Adrenal gland (tissue), 9 donors: ENCODE measurements at regions not wholly inside any gene's neighbourhood (a gene's known extent, or its start where the extent isn't known, plus 50 kb on each side); places are given as distances from the start of the nearest gene placed in this dataset.

Source experiments
- DNase-seq, 7 donors: peaks; one replicate each; pipeline ENCODE4 v3.0.0-alpha.2; 2019 to 2020
- H3K27ac ChIP-seq, 5 donors: fragments of 200-600 bp; sonication (generic) in 4 of 5; 1 replicate in 3 of 5; 2 replicates in 2 of 5; pipeline versions ENCODE4 v1.5.1 to v1.8.0; 2016 to 2020; ENCODE audit warnings: mild to moderate bottlenecking in 1 of 5
- H3K27me3 ChIP-seq: fragments of 200-600 bp; 2 replicates; pipeline ENCODE4 v1.8.0; 2021
- H3K36me3 ChIP-seq, 2 donors: fragments of 200-600 bp; replicated peaks in 1 of 2; 1 replicate in 1 of 2; 2 replicates in 1 of 2; pipeline versions ENCODE4 v1.5.1 to v1.8.0; 2018 to 2022
- H3K4me1 ChIP-seq, 2 donors: fragments of 200-600 bp; replicated peaks in 1 of 2; 1 replicate in 1 of 2; 2 replicates in 1 of 2; pipeline versions ENCODE4 v1.5.1 to v1.8.0; 2018 to 2021
- H3K4me3 ChIP-seq, 4 donors: fragments of 200-600 bp; sonication (generic) in 3 of 4; one replicate each; pipeline ENCODE4 v1.5.1; 2016 to 2018
- H3K9me3 ChIP-seq, 3 donors: fragments of 200-600 bp; sonication (generic) in 1 of 3; replicated peaks in 1 of 3; 1 replicate in 2 of 3; 2 replicates in 1 of 3; pipeline versions ENCODE4 v1.5.1 to v1.8.0; 2016 to 2021
- CTCF ChIP-seq, 6 experiments: fragments of 450-650 bp in 4 of 6; fragments of 200-600 bp in 2 of 6; sonication (generic) in 1 of 6; IDR thresholded peaks; 1 replicate in 5 of 6; 2 replicates in 1 of 6; pipeline versions ENCODE4 v1.5.1 to v1.8.0; 2016 to 2021; ENCODE audit warnings: antibody characterized with exemption in 6 of 6, mild to moderate bottlenecking in 2 of 6, moderate library complexity in 1 of 6
- POLR2A ChIP-seq, 2 donors: fragments of 450-650 bp; IDR thresholded peaks; one replicate each; pipeline ENCODE4 v1.6.1; 2017; ENCODE audit warnings: antibody characterized with exemption in 2 of 2, mild to moderate bottlenecking in 2 of 2, moderate library complexity in 1 of 2
- WGBS, 4 donors: extraction: QIAGEN DNeasy Blood & Tissue Kit in 2 of 4; methylation state at CpG; one replicate each; pipeline versions ENCODE4 v1.1.5 to v1.1.7; 2013 to 2017; 5-methylcytosine and 5-hydroxymethylcytosine counted together
- intact Hi-C, 2 donors: fragments of 100-400 bp; cut with DNase I; formaldehyde crosslinking; loops; one replicate each; pipeline versions ENCODE4 v1.14.1 to v1.15.0; 2022 to 2023
- donor health status: healthy with polysubstance abuse.
- donor health status: Bipolar disorder and iron deficiency.
- donor health status: DM: yes; HTN: yes; CAD: no.
- donor health status: DM: no; HTN: no; CAD: no.
- donor health status: DM: no; HTN: no; CAD: no.

- Histone ChIP-seq H3K4me1 (no peaks in the 10 kb centered on the region), H3K4me3 (no peak overlapping the region), H3K36me3 (no peaks in the 10 kb centered on the region), H3K27ac (no peak overlapping the region), H3K27me3 (no peaks in the 10 kb centered on the region), H3K9me3 (no peaks in the 10 kb centered on the region)
- DNase-seq = no peak
- intact Hi-C loops = loop anchor here in 1 of 2 donors (10.0 kb wide), 1 partner anchor 58 kb away; no protein-coding TSS in a partner anchor
- no peak for TF ChIP-seq POLR2A (IDR thresholded peaks at IDR 0.05)
- no peak for TF ChIP-seq CTCF (IDR thresholded peaks at IDR 0.05)
- 74 to 81% (median 78%) methylated on average over 3 of the region's 3 CpGs for WGBS, 4 donors
Observed at GRCh38 chr16:5442986-5443385, 345.4 kb upstream of the EEF2KMT start.

- Histone ChIP-seq H3K4me3 (no peak overlapping the region), H3K36me3 (no peaks in the 10 kb centered on the region), H3K4me1 (no peaks in the 10 kb centered on the region), H3K27ac (no peak overlapping the region), H3K27me3 (no peaks in the 10 kb centered on the region), H3K9me3 (no peaks in the 10 kb centered on the region)
- WGBS, 4 donors = 35 to 50% (median 37%) methylated on average over 3 of the region's 3 CpGs
- DNase-seq = no peak
- no peak for TF ChIP-seq POLR2A (IDR thresholded peaks at IDR 0.05)
- no peak for TF ChIP-seq CTCF (IDR thresholded peaks at IDR 0.05)
- intact Hi-C loops = loop anchor here in 1 of 2 donors (10.0 kb wide), 1 partner anchor 57 kb away; no protein-coding TSS in a partner anchor
Observed at GRCh38 chr16:5442054-5442453, 344.5 kb upstream of the EEF2KMT start.

GRCh38 chr16:5438591-5438990, 341.0 kb upstream of the EEF2KMT start:
- H3K4me1 ChIP-seq = no peaks in the 10 kb centered on the region
- TF ChIP-seq CTCF (IDR thresholded peaks at IDR 0.05) (no peak), POLR2A (IDR thresholded peaks at IDR 0.05) (no peak)
- 59 to 71% (median 61%) methylated on average over 7 of the region's 7 CpGs for WGBS, 4 donors
- no peaks in the 10 kb centered on the region for H3K36me3 ChIP-seq
- intact Hi-C loops = no loop called here
- H3K9me3 ChIP-seq = no peaks in the 10 kb centered on the region
- H3K27me3 ChIP-seq = no peaks in the 10 kb centered on the region
- no peak for DNase-seq
- no peak overlapping the region for H3K4me3 ChIP-seq
- H3K27ac ChIP-seq = no peak overlapping the region

GRCh38 chr16:5433587-5433986, 336.0 kb upstream of the EEF2KMT start:
- no peak for DNase-seq
- intact Hi-C loops = no loop called here
- Histone ChIP-seq H3K27ac (no peak overlapping the region), H3K9me3 (no peaks in the 10 kb centered on the region), H3K4me3 (no peak overlapping the region), H3K4me1 (no peaks in the 10 kb centered on the region), H3K27me3 (no peaks in the 10 kb centered on the region), H3K36me3 (no peaks in the 10 kb centered on the region)
- WGBS, 4 donors = 56 to 66% (median 62%) methylated on average over 10 of the region's 10 CpGs
- TF ChIP-seq CTCF (IDR thresholded peaks at IDR 0.05) = no peak
